Osteocyte (in vitro differentiated cells): ENCODE measurements at regions not wholly inside any gene's neighbourhood (a gene's known extent, or its start where the extent isn't known, plus 50 kb on each side); places are given as distances from the start of the nearest gene placed in this dataset.

Source experiments
- DNase-seq: peaks from one replicate; pipeline ENCODE4 v3.0.0; 2021; ENCODE audit warnings: mixed read lengths; ENCODE audit not compliant: unreplicated experiment; ENCODE audit errors: extremely low spot score
- H3K27ac Mint-ChIP-seq: one replicate; pipeline ENCODE4 v1.8.0; 2021; ENCODE audit warnings: mild to moderate bottlenecking, mixed read lengths; ENCODE audit not compliant: unreplicated experiment
- H3K27me3 Mint-ChIP-seq: one replicate; pipeline ENCODE4 v1.8.0; 2021; ENCODE audit warnings: mixed read lengths; ENCODE audit not compliant: unreplicated experiment
- H3K36me3 Mint-ChIP-seq: one replicate; pipeline ENCODE4 v1.8.0; 2021; ENCODE audit warnings: mixed read lengths; ENCODE audit not compliant: unreplicated experiment
- H3K4me1 Mint-ChIP-seq: one replicate; pipeline ENCODE4 v1.8.0; 2021; ENCODE audit warnings: mixed read lengths; ENCODE audit not compliant: unreplicated experiment
- H3K4me3 Mint-ChIP-seq: one replicate; pipeline ENCODE4 v1.8.0; 2021; ENCODE audit warnings: mild to moderate bottlenecking, moderate library complexity, mixed read lengths; ENCODE audit not compliant: unreplicated experiment
- H3K9me3 Mint-ChIP-seq: one replicate; pipeline ENCODE4 v1.8.0; 2021; ENCODE audit warnings: mixed read lengths; ENCODE audit not compliant: unreplicated experiment
- TF ChIP-seq, protein P1 (sequence below): fragments of 200-600 bp; sonication (generic); IDR thresholded peaks from 2 replicates; pipeline ENCODE4 v1.5.0; 2021; ENCODE audit warnings: antibody characterized with exemption, mild to moderate bottlenecking, moderate library complexity

DNA sequence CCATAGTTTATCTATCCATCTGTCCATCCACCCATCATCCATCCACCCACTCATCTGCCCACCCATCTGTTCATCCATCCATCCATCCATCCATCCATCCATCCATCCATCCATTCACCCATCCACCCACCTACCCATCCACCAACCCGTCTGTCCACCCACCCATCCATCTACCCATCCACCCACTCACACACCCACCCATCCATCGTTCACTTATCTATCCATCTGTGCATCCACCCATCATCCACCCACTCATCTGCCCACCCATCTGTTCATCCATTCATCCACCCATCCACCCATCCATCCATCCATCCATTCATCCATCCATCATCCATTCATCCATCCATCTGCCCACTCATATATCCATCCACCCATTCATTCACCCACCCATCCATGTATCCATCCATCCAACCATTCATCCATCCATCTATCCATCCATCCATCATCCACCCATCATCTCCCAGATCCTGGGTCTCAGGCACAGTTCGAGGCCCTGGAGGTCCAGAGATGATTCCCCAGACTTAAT, 88.2 kb upstream of the WNT4 start:
- H3K4me1 Mint-ChIP-seq: no peaks in the 10 kb centered on the region
- TF ChIP-seq, protein P1, sequence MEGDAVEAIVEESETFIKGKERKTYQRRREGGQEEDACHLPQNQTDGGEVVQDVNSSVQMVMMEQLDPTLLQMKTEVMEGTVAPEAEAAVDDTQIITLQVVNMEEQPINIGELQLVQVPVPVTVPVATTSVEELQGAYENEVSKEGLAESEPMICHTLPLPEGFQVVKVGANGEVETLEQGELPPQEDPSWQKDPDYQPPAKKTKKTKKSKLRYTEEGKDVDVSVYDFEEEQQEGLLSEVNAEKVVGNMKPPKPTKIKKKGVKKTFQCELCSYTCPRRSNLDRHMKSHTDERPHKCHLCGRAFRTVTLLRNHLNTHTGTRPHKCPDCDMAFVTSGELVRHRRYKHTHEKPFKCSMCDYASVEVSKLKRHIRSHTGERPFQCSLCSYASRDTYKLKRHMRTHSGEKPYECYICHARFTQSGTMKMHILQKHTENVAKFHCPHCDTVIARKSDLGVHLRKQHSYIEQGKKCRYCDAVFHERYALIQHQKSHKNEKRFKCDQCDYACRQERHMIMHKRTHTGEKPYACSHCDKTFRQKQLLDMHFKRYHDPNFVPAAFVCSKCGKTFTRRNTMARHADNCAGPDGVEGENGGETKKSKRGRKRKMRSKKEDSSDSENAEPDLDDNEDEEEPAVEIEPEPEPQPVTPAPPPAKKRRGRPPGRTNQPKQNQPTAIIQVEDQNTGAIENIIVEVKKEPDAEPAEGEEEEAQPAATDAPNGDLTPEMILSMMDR: no peak
- DNase-seq: no peak

DNA sequence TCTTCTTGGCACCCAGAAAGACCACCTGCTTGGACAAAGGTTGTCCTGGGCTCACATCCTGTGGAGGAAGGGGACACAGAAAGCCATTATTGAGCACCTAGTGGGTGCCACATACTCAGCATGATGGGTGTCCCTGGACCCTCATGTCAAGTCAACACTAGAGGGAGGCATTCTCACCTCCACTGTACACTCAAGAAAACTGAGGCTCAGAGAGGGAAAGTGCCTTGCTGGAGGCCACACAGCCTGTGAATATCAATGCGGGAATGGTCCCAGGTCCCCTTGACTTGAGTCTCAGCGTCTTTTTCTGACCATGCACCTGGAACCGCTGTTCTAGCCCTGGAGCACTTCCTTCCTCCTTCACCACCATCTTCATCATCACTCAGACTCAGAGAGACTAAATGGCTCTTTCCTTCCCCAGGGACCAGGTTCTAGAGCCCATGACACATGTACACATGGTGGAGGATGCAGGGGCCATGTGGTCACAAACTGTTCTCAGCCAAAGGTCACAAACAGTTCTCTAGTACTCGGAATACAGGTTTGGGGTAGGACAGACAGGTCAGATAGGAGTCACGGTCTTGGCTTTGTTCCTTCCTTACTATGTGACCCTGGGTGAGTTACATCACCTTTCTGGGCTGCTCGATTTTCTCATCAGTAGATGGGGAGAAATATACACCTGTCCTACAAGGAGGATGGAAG, 89.2 kb upstream of the WNT4 start:
- H3K27ac Mint-ChIP-seq: no peak overlapping the region
- H3K27me3 Mint-ChIP-seq: peaks cover 32% of the 10 kb centered on the region
- DNase-seq: no peak
- H3K36me3 Mint-ChIP-seq: no peaks in the 10 kb centered on the region
- H3K9me3 Mint-ChIP-seq: no peaks in the 10 kb centered on the region
- TF ChIP-seq, protein P1: no peak
- no peak overlapping the region for H3K4me3 Mint-ChIP-seq
- H3K4me1 Mint-ChIP-seq: no peaks in the 10 kb centered on the region

More for the DNA sequence above, 88.2 kb upstream of the WNT4 start:
- no peak overlapping the region for H3K27ac Mint-ChIP-seq
- no peaks in the 10 kb centered on the region for H3K36me3 Mint-ChIP-seq
- H3K9me3 Mint-ChIP-seq: no peaks in the 10 kb centered on the region
- no peak overlapping the region for H3K4me3 Mint-ChIP-seq
- H3K27me3 Mint-ChIP-seq: peaks cover 35% of the 10 kb centered on the region

DNA sequence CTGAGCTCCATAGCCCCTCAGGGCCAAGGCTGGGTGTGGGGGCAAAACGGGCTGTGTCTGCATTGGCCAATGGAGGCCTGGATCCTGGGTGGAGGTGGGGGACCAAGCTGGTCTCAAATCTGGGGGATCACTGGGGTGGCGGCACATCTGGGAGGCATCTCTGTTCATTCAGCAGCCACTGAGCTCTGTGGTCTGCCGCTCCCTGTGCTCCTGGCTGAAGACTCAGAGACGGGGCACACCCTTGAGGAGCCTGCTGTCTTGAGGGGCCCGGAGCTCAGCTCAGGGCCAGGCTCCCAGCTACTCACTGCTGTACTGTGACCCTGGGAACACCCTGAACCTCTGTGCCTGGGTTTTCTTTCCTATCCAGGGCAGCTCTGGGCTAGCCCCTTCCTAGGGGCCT, 90.3 kb upstream of the WNT4 start:
- DNase-seq: no peak
- H3K27ac Mint-ChIP-seq: no peak overlapping the region
- no peaks in the 10 kb centered on the region for H3K9me3 Mint-ChIP-seq

DNA sequence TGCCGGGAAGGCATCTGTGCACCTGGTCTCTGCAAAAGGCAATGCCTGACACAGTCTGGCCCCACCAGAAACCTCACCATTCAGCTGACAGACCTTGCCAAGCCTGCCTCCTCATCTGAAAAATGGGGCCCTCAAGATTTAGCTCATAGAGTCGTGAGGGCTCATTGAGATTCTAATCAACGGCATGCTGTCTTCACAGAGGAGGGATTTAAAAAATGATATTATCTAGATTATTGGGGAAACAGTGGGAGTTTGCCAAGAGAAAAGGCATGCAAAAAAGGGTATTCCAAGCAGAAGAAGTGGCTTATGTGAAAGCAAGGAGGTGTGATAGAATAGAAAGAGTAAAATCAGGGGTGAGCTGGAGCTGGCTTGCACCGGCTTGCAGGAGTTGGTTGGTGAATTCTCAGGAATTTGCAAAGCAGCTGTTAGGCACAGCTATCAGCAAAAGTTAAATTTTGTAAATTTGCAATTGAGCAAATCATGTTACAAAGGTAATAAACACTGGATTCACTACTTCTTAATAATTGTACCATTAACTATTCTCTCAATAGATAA, 91.7 kb upstream of the WNT4 start:
- H3K36me3 Mint-ChIP-seq: no peaks in the 10 kb centered on the region
- DNase-seq: no peak
- H3K4me1 Mint-ChIP-seq: no peaks in the 10 kb centered on the region
- no peak overlapping the region for H3K4me3 Mint-ChIP-seq
- H3K9me3 Mint-ChIP-seq: no peaks in the 10 kb centered on the region
- TF ChIP-seq, protein P1: no peak
- no peak overlapping the region for H3K27ac Mint-ChIP-seq
- H3K27me3 Mint-ChIP-seq: peaks cover 31% of the 10 kb centered on the region

More for the DNA sequence above, 90.3 kb upstream of the WNT4 start:
- H3K4me3 Mint-ChIP-seq: no peak overlapping the region
- no peaks in the 10 kb centered on the region for H3K4me1 Mint-ChIP-seq
- TF ChIP-seq, protein P1: no peak
- peaks cover 31% of the 10 kb centered on the region for H3K27me3 Mint-ChIP-seq
- no peaks in the 10 kb centered on the region for H3K36me3 Mint-ChIP-seq

DNA sequence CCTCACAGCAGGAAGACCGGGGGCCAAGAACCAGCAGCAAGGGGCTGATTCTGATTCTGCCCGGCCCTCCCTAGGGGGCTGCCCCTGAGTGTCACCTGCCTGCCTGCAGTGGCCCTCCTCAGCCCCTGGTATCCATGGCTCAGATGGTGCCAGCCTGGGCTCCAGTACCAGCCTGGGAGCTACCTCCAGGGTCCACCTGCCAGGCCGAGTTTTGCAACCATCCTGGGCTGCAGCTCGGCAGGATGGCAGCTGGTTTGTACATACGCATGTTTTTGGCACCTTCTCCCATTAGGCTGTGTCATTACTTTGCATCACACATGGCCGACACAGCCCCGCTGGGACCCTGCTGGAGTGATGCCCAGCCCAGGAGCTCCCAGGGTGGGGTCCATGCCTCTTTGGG, 93.3 kb upstream of the WNT4 start:
- H3K4me1 Mint-ChIP-seq: no peaks in the 10 kb centered on the region
- no peaks in the 10 kb centered on the region for H3K36me3 Mint-ChIP-seq
- DNase-seq: no peak
- no peak overlapping the region for H3K27ac Mint-ChIP-seq
- peaks cover 36% of the 10 kb centered on the region for H3K27me3 Mint-ChIP-seq
- TF ChIP-seq, protein P1: no peak
- H3K9me3 Mint-ChIP-seq: no peaks in the 10 kb centered on the region
- H3K4me3 Mint-ChIP-seq: no peak overlapping the region
